ENCODE measurements at regions not wholly inside any gene's neighbourhood (a gene's known extent, or its start where the extent isn't known, plus 50 kb on each side); places are given as distances from the start of the nearest gene placed in this dataset.

DNA sequence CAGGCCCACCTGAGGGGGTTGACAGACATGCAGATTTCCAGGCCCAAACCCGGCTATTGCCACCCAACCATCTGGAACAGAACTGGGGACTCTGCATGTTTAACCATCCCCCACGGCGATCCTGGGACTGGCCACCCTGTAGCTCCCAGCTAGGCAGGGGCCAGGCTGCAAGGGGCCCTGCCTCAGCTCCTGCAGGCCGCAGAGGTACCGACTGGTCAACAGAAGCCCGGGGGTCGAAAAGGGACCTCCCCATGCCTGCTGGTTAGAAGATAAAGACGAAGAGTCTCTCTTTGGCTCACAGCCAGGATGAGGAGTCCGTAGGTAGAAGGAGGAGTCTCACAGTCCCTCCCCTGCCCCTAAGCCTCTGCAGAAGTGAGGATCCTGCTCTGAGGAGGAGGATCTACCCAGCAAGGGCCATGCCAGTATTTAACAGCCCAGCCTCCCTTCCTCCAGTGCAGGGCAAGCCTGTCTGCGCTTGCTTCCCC, 223.4 kb upstream of the TNRC6C start:
- H3K27ac ChIP-seq (ENCODE audit: low read length), result peak overlapping the region; percentile 92
- peak overlapping the region in 1 of 2 donors; percentile 67 for H3K4me3 ChIP-seq (ENCODE audit: low read length in 2 of 2)
- H3K27me3 ChIP-seq (ENCODE audit: control insufficient read depth in 1 of 2, insufficient read depth in 2 of 2, low read length in 2 of 2), result no peaks in the 10 kb centered on the region
- no peaks in the 10 kb centered on the region for H3K36me3 ChIP-seq (ENCODE audit: control insufficient read depth in 2 of 2, insufficient read depth in 2 of 2, low read length in 2 of 2)
- peak overlapping the region; percentile 1 to 71 for H3K9ac ChIP-seq (ENCODE audit: low read length in 2 of 2)
- H3K4me1 ChIP-seq (ENCODE audit: control insufficient read depth, insufficient read depth, low read length), result peaks cover 50% of the 10 kb centered on the region
- peaks cover 3 to 7% of the 10 kb centered on the region in 2 donors for H3K9me3 ChIP-seq (ENCODE audit: control insufficient read depth in 2 of 2, low read length in 2 of 2)

DNA sequence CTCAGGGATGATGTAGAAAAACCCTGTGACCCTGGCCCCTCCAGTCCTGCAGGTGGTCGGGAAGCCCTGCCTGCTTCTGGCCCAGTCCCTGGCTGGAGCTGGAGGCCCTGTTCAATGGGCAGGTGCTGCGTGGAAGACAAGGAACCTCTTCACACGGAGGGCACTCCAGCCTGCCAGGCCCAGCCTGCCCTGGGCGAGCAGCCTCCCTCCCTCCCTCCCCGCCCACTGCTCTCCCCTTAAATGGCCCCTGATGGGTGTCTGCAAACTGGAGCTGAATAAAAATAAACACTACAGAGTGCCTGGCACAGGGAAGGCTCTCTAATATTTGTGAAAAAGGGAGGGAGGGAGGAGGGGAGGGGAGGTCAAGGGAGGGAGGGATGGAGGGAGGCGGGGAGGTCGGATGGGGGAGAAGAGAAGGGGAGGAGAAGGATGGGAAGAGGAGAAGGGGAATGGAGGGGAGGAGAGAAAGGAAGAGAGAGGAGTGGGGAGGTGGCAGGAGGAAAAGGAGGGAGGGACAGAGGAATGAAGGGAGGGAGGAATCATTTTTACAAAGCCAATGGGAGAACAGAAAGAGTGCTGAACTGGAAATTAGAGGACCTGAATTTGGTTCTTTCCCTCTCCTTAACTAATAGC, 222.8 kb upstream of the TNRC6C start:
- H3K36me3 ChIP-seq (ENCODE audit: control insufficient read depth in 2 of 2, insufficient read depth in 2 of 2, low read length in 2 of 2), result no peaks in the 10 kb centered on the region
- H3K27ac ChIP-seq (ENCODE audit: low read length), result peak overlapping the region; percentile 92
- H3K4me1 ChIP-seq (ENCODE audit: control insufficient read depth, insufficient read depth, low read length), result peaks cover 50% of the 10 kb centered on the region
- peak overlapping the region; percentile 31 to 36 for H3K9ac ChIP-seq (ENCODE audit: low read length in 2 of 2)
- H3K9me3 ChIP-seq (ENCODE audit: control insufficient read depth in 2 of 2, low read length in 2 of 2), result peaks cover 3 to 7% of the 10 kb centered on the region in 2 donors
- H3K4me3 ChIP-seq (ENCODE audit: low read length in 2 of 2), result peak overlapping the region; percentile 41 to 67
- H3K27me3 ChIP-seq (ENCODE audit: control insufficient read depth in 1 of 2, insufficient read depth in 2 of 2, low read length in 2 of 2), result no peaks in the 10 kb centered on the region

DNA sequence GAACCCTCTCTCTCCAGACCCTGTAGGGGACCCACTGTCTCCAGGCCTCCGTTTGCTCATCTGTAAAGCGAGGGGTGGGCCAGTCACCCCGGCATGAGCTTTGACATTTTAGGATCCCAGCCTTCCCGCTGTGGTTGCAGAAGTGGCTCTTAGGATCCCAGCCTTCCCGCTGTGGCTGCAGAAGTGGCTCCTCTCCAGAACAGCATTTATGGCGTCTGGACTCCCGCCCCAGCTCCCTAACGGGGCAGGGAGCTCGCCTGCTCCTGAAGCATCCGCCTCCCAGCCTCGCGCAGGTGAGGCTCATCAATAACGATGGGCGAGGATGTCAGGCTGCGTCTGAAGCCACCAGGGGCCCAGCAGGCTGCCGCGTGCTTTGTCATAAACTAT, 222.3 kb upstream of the TNRC6C start:
- H3K9ac ChIP-seq (ENCODE audit: low read length in 2 of 2), result peak overlapping the region; percentile 31 to 36
- H3K4me1 ChIP-seq (ENCODE audit: control insufficient read depth, insufficient read depth, low read length), result peaks cover 50% of the 10 kb centered on the region
- H3K9me3 ChIP-seq (ENCODE audit: control insufficient read depth in 2 of 2, low read length in 2 of 2), result peaks cover 3 to 7% of the 10 kb centered on the region in 2 donors
- H3K4me3 ChIP-seq (ENCODE audit: low read length in 2 of 2), result peak overlapping the region; percentile 41 to 63
- H3K27me3 ChIP-seq (ENCODE audit: control insufficient read depth in 1 of 2, insufficient read depth in 2 of 2, low read length in 2 of 2), result no peaks in the 10 kb centered on the region
- H3K36me3 ChIP-seq (ENCODE audit: control insufficient read depth in 2 of 2, insufficient read depth in 2 of 2, low read length in 2 of 2), result no peaks in the 10 kb centered on the region
- peak overlapping the region; percentile 92 for H3K27ac ChIP-seq (ENCODE audit: low read length)

DNA sequence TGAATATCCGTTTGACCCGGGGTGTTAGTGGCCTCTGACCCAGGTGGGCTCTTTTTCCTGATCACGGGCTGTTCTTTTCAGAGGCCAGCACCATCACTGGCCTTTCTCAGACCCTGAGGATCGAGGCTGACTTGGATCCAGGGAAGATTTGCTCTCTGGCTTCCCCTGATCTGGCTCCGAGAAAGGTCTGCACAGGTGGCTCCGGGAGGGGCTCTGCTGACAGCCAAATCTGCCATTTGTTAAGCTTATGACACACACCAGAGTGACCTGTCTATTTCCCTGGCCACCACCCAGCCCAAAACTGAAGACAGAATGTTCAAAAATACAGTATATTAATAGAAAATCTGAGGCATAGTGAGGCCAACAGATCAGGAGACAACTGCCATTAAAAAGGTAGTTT, 221.8 kb upstream of the TNRC6C start:
- no peaks in the 10 kb centered on the region for H3K27me3 ChIP-seq (ENCODE audit: control insufficient read depth in 1 of 2, insufficient read depth in 2 of 2, low read length in 2 of 2)
- no peaks in the 10 kb centered on the region for H3K36me3 ChIP-seq (ENCODE audit: control insufficient read depth in 2 of 2, insufficient read depth in 2 of 2, low read length in 2 of 2)
- H3K9ac ChIP-seq (ENCODE audit: low read length in 2 of 2), result peak overlapping the region in 1 of 2 donors; percentile 31
- peak overlapping the region; percentile 41 to 63 for H3K4me3 ChIP-seq (ENCODE audit: low read length in 2 of 2)
- peaks cover 50% of the 10 kb centered on the region for H3K4me1 ChIP-seq (ENCODE audit: control insufficient read depth, insufficient read depth, low read length)
- peaks cover 3 to 7% of the 10 kb centered on the region in 2 donors for H3K9me3 ChIP-seq (ENCODE audit: control insufficient read depth in 2 of 2, low read length in 2 of 2)
- peak overlapping the region; percentile 92 for H3K27ac ChIP-seq (ENCODE audit: low read length)

DNA sequence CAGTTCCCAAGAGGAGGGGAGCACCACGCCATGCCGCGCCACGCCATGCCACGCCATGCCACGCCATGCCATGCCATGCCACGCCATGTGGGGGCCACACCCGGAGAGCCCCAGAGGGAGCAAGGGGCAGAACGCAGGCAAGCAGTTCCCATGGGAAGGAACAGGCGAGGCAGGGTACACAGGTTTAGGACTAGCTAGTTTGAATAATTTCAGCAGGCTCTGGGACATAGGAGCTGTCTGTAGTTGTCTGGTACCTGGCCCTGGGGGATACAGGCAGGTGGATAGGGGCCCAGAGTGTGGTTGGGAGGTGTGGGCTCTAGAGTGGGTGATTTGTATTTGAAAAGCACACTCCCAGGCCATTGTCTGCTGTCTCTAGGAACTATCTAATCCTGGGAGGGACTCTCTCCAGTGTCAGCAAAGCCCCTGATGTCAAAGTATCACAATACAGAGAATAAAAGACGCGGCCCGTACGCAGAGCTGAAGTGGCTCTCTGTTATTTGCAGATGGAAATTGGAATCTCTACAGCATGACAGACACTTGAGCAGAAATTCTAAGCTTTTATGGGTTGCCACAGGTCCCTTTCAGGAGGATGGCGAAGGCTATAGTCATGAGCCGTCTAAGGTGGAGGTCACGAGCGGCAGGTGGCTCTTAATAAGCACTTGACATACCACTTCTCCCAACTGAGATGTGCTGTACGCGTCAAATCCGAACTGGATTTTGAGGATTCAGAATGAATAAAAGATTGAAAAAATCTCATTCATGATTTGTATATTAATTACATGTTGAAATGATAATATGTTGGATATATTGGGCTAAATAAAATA, 220.8 kb upstream of the TNRC6C start:
- Histone ChIP-seq H3K4me1 (ENCODE audit: control insufficient read depth, insufficient read depth, low read length) (peaks cover 50% of the 10 kb centered on the region), H3K27ac (ENCODE audit: low read length) (peak overlapping the region; percentile 81), H3K27me3 (ENCODE audit: control insufficient read depth in 1 of 2, insufficient read depth in 2 of 2, low read length in 2 of 2) (no peaks in the 10 kb centered on the region), H3K9me3 (ENCODE audit: control insufficient read depth in 2 of 2, low read length in 2 of 2) (peaks cover 2 to 4% of the 10 kb centered on the region in 2 donors), H3K36me3 (ENCODE audit: control insufficient read depth in 2 of 2, insufficient read depth in 2 of 2, low read length in 2 of 2) (no peaks in the 10 kb centered on the region), H3K4me3 (ENCODE audit: low read length in 2 of 2) (no peak overlapping the region), H3K9ac (ENCODE audit: low read length in 2 of 2) (no peak overlapping the region)

DNA sequence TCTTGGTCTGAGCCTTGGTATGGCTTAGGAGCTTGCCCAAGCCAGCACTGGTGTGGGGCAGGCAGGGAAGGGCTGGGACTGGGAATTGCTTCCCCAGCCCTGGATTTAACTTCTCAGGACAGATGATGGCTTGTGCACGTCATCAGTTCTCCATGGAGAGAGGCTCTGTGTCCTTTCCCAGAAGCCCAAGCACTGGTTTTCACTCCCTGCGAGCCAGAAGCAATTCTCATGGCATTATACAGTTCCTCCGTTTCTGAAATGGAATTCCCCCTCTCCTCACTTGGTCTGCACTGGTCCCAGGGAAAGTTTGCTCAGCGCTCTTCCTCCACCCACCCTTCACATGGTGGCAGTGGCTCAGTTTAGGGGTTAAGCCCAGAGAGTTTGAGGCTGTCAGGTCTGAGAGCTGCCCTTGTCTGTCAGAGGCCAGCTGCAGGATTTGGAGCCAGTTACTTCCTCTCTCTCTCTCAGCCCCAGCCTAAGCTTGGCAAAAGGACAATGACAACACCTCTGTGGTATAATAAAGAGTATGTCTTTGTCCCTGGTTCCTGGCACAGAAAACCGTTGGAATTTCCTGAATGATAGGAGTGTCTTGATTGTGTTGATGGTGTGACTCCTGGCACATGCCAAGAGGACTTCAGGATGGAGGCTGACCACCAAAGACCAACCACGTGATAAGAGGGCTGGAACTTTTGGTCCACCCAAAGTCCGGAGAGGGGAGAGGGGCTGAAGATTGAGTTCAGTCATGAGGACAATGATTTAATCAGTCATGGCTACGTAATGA, 219.6 kb upstream of the TNRC6C start:
- Histone ChIP-seq H3K27me3 (ENCODE audit: control insufficient read depth in 1 of 2, insufficient read depth in 2 of 2, low read length in 2 of 2) (no peaks in the 10 kb centered on the region), H3K9me3 (ENCODE audit: control insufficient read depth in 2 of 2, low read length in 2 of 2) (no peaks in the 10 kb centered on the region), H3K27ac (ENCODE audit: low read length) (peak overlapping the region; percentile 81), H3K4me1 (ENCODE audit: control insufficient read depth, insufficient read depth, low read length) (peaks cover 45% of the 10 kb centered on the region), H3K4me3 (ENCODE audit: low read length in 2 of 2) (peak overlapping the region in 1 of 2 donors; percentile 22), H3K9ac (ENCODE audit: low read length in 2 of 2) (peak overlapping the region in 1 of 2 donors; percentile 47), H3K36me3 (ENCODE audit: control insufficient read depth in 2 of 2, insufficient read depth in 2 of 2, low read length in 2 of 2) (no peaks in the 10 kb centered on the region)

DNA sequence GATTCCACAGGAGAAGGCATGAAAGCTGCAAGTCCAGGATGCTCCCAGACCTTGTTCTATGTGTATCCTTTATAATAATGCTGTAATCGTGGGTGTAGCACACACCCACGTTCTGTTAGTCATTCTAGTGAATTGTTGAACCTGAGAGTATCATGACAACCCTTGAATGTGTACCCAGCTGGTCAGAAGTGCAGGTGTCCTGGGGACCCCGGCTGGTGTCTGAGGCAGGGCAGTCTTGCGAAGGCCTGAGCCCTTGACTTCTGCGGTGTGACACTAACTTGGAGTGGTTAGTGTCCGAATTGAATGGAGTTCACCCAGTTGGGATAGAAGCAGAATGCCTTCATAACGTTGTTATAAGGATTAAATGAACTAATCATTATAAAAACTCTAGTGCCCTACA, 218.0 kb upstream of the TNRC6C start:
- Histone ChIP-seq H3K27me3 (ENCODE audit: control insufficient read depth in 1 of 2, insufficient read depth in 2 of 2, low read length in 2 of 2) (no peaks in the 10 kb centered on the region), H3K4me3 (ENCODE audit: low read length in 2 of 2) (no peak overlapping the region), H3K4me1 (ENCODE audit: control insufficient read depth, insufficient read depth, low read length) (peaks cover 33% of the 10 kb centered on the region), H3K9me3 (ENCODE audit: control insufficient read depth in 2 of 2, low read length in 2 of 2) (no peaks in the 10 kb centered on the region), H3K27ac (ENCODE audit: low read length) (no peak overlapping the region), H3K36me3 (ENCODE audit: control insufficient read depth in 2 of 2, insufficient read depth in 2 of 2, low read length in 2 of 2) (no peaks in the 10 kb centered on the region), H3K9ac (ENCODE audit: low read length in 2 of 2) (no peak overlapping the region)

DNA sequence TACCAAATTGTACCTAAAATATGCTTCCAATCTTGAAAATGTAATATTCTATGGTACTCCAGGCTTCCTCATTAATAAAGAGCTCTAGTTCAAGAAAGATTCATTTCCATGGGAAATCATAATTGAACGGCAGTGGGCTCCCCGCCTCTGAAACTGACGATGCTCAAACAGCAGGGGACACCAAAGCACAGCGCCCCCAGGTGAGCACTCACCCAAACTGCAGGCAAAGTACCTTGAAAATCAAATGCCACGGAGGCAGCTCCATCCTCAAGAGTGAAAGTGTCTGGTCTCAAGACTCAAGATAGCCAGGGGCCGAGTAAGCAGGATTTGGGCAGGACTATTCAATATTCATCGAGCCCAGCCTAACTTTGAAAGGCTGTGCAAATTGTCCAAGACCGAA, 217.4 kb upstream of the TNRC6C start:
- no peaks in the 10 kb centered on the region for H3K36me3 ChIP-seq (ENCODE audit: control insufficient read depth in 2 of 2, insufficient read depth in 2 of 2, low read length in 2 of 2)
- no peak overlapping the region for H3K9ac ChIP-seq (ENCODE audit: low read length in 2 of 2)
- H3K27me3 ChIP-seq (ENCODE audit: control insufficient read depth in 1 of 2, insufficient read depth in 2 of 2, low read length in 2 of 2), result no peaks in the 10 kb centered on the region
- H3K4me3 ChIP-seq (ENCODE audit: low read length in 2 of 2), result no peak overlapping the region
- H3K27ac ChIP-seq (ENCODE audit: low read length), result no peak overlapping the region
- H3K4me1 ChIP-seq (ENCODE audit: control insufficient read depth, insufficient read depth, low read length), result peaks cover 28% of the 10 kb centered on the region
- no peaks in the 10 kb centered on the region for H3K9me3 ChIP-seq (ENCODE audit: control insufficient read depth in 2 of 2, low read length in 2 of 2)

DNA sequence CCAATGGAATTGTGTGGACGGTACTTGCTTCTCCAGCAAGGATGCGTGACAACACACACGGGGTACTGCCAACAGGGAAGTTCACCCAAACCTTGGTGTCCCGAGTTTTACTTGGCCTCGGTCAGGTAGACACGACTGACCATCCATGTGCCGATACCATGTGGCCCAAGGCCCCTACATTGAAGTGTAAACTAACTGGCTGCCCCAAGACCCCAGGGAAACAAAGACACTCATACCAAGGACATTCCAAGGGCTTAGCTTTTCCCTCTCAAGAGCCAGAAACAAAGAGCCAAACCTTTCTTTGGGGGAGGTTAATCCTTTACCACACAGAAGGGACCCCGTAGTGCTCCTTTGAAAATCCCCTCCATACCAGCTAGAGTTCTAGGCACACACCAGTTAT, 215.9 kb upstream of the TNRC6C start:
- no peaks in the 10 kb centered on the region for H3K27me3 ChIP-seq (ENCODE audit: control insufficient read depth in 1 of 2, insufficient read depth in 2 of 2, low read length in 2 of 2)
- H3K9me3 ChIP-seq (ENCODE audit: control insufficient read depth in 2 of 2, low read length in 2 of 2), result no peaks in the 10 kb centered on the region
- H3K4me3 ChIP-seq (ENCODE audit: low read length in 2 of 2), result no peak overlapping the region
- H3K36me3 ChIP-seq (ENCODE audit: control insufficient read depth in 2 of 2, insufficient read depth in 2 of 2, low read length in 2 of 2), result no peaks in the 10 kb centered on the region
- no peak overlapping the region for H3K27ac ChIP-seq (ENCODE audit: low read length)
- no peak overlapping the region for H3K9ac ChIP-seq (ENCODE audit: low read length in 2 of 2)
- peaks cover 22% of the 10 kb centered on the region for H3K4me1 ChIP-seq (ENCODE audit: control insufficient read depth, insufficient read depth, low read length)

DNA sequence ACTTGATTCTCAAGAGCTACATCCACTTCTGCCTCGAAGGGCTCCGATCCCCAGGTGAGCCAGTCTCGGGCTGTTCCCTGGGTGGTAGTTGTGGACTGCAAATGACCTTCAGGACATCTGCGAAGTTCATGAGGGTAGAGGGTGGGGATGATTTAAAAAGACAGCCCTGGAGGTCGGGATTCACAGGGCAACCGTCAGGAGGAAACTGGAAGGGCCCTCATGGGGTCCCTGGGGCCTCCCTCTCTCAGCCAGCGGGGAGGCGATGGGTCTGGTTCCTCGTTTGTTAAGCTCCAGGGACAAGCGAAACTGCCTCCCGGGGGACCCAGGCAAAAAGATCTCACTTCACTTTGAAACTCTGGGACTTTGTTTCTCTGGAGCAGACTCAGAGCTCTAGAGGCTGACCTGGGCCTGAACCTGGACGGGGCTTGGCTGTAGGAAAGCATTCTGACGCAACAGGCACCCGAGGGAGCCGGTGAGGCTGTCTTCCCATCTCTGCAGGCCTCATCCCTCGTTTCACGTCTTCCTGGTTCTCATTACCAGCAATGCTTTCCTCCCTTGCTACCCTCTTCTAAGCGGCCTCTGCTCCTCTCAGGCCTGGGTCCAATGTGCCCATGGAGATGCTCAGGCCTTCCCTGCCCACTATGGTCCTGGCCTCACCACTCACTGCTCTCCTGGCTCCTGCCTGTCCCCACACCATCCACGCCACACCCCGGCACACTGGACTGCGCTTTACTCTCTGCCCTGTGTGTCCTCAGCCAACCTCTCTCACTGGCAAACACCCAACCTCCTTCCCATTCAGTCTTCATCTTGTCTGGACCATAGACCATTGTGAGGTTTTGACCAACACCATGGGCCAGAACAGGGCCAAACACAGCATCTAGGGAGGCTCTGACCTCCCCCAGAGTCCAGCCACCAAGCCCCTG, 214.2 kb upstream of the TNRC6C start:
- Histone ChIP-seq H3K9me3 (ENCODE audit: control insufficient read depth in 2 of 2, low read length in 2 of 2) (no peaks in the 10 kb centered on the region), H3K27me3 (ENCODE audit: control insufficient read depth in 1 of 2, insufficient read depth in 2 of 2, low read length in 2 of 2) (no peaks in the 10 kb centered on the region), H3K36me3 (ENCODE audit: control insufficient read depth in 2 of 2, insufficient read depth in 2 of 2, low read length in 2 of 2) (no peaks in the 10 kb centered on the region), H3K9ac (ENCODE audit: low read length in 2 of 2) (no peak overlapping the region), H3K27ac (ENCODE audit: low read length) (no peak overlapping the region), H3K4me1 (ENCODE audit: control insufficient read depth, insufficient read depth, low read length) (peaks cover 11% of the 10 kb centered on the region), H3K4me3 (ENCODE audit: low read length in 2 of 2) (no peak overlapping the region)
